ENCODE measurements at regions not wholly inside any gene's neighbourhood (a gene's known extent, or its start where the extent isn't known, plus 50 kb on each side); places are given as distances from the start of the nearest gene placed in this dataset.

GRCh38 chr13:50075619-50076097 is 60.4 kb downstream of the KCNRG start:
- Histone ChIP-seq H4K20me1 (ENCODE audit: insufficient read depth, poor library complexity, severe bottlenecking) (no peaks in the 10 kb centered on the region), H3K27ac (no peak overlapping the region), H3K36me3 (replicated peaks; ENCODE audit: insufficient read depth, low read depth) (no peaks in the 10 kb centered on the region), H3K4me1 (ENCODE audit: insufficient read depth) (no peaks in the 10 kb centered on the region), H3K27me3 (no peaks in the 10 kb centered on the region), H3K9me3 (ENCODE audit: low read depth) (no peaks in the 10 kb centered on the region), H3K4me2 (no peak overlapping the region), H2AFZ (no peak overlapping the region), H3K9me2 (replicated peaks; ENCODE audit: insufficient read depth) (no peaks in the 10 kb centered on the region), H3K79me2 (peaks cover 100% of the 10 kb centered on the region), H3K4me3 (no peak overlapping the region)
- DNase-seq (ENCODE audit: low spot score): no peak
- TF ChIP-seq CTCF (IDR thresholded peaks at IDR 0.05; ENCODE audit: poor library complexity) (no peak), EZH2 (IDR thresholded peaks at IDR 0.05; ENCODE audit: borderline replicate concordance) (no peak), EZH2phosphoT487 (IDR thresholded peaks at IDR 0.05; ENCODE audit: low read depth, severe bottlenecking, unreplicated experiment) (no peak)
- 81% methylated on average over 3 of the region's 3 CpGs for WGBS (ENCODE audit: low lambda C conversion rate, missing lambda C conversion rate)

GRCh38 chr13:50077431-50077830 is 62.2 kb downstream of the KCNRG start:
- H2AFZ ChIP-seq: no peak overlapping the region
- no peak overlapping the region for H3K4me3 ChIP-seq
- no peaks in the 10 kb centered on the region for H3K9me3 ChIP-seq (ENCODE audit: low read depth)
- H3K9me2 ChIP-seq (replicated peaks; ENCODE audit: insufficient read depth): no peaks in the 10 kb centered on the region
- no peaks in the 10 kb centered on the region for H3K27me3 ChIP-seq
- no peaks in the 10 kb centered on the region for H4K20me1 ChIP-seq (ENCODE audit: insufficient read depth, poor library complexity, severe bottlenecking)
- no peaks in the 10 kb centered on the region for H3K36me3 ChIP-seq (replicated peaks; ENCODE audit: insufficient read depth, low read depth)
- no peak for DNase-seq (ENCODE audit: low spot score)
- peak overlapping the region; percentile 81 for H3K4me2 ChIP-seq
- TF ChIP-seq CTCF (IDR thresholded peaks at IDR 0.05; ENCODE audit: poor library complexity): no peak
- no peak for TF ChIP-seq EZH2 (IDR thresholded peaks at IDR 0.05; ENCODE audit: borderline replicate concordance)
- no peak for TF ChIP-seq EZH2phosphoT487 (IDR thresholded peaks at IDR 0.05; ENCODE audit: low read depth, severe bottlenecking, unreplicated experiment)
- no peak overlapping the region for H3K27ac ChIP-seq
- no peaks in the 10 kb centered on the region for H3K4me1 ChIP-seq (ENCODE audit: insufficient read depth)
- H3K79me2 ChIP-seq: peaks cover 88% of the 10 kb centered on the region
- 89% methylated on average over 1 of the region's 1 CpG for WGBS (ENCODE audit: low lambda C conversion rate, missing lambda C conversion rate)

GRCh38 chr13:50078231-50078894 is 63.1 kb downstream of the KCNRG start:
- DNase-seq (ENCODE audit: low spot score): no peak
- Histone ChIP-seq H4K20me1 (ENCODE audit: insufficient read depth, poor library complexity, severe bottlenecking) (no peaks in the 10 kb centered on the region), H3K9me3 (ENCODE audit: low read depth) (no peaks in the 10 kb centered on the region), H2AFZ (no peak overlapping the region), H3K36me3 (replicated peaks; ENCODE audit: insufficient read depth, low read depth) (no peaks in the 10 kb centered on the region), H3K79me2 (peaks cover 79% of the 10 kb centered on the region), H3K4me1 (ENCODE audit: insufficient read depth) (no peaks in the 10 kb centered on the region), H3K4me3 (no peak overlapping the region), H3K4me2 (peak overlapping the region; percentile 81), H3K9me2 (replicated peaks; ENCODE audit: insufficient read depth) (no peaks in the 10 kb centered on the region), H3K27ac (no peak overlapping the region), H3K27me3 (no peaks in the 10 kb centered on the region)
- no peak for TF ChIP-seq EZH2phosphoT487 (IDR thresholded peaks at IDR 0.05; ENCODE audit: low read depth, severe bottlenecking, unreplicated experiment)
- no peak for TF ChIP-seq CTCF (IDR thresholded peaks at IDR 0.05; ENCODE audit: poor library complexity)
- TF ChIP-seq EZH2 (IDR thresholded peaks at IDR 0.05; ENCODE audit: borderline replicate concordance): no peak
- WGBS (ENCODE audit: low lambda C conversion rate, missing lambda C conversion rate): 80% methylated on average over 3 of the region's 3 CpGs

All from hepatocyte (in vitro differentiated cells).